Gastroesophageal sphincter (tissue), 3 donors: ENCODE measurements at regions not wholly inside any gene's neighbourhood (a gene's known extent, or its start where the extent isn't known, plus 50 kb on each side); places are given as distances from the start of the nearest gene placed in this dataset.
"Not testable (repeated sequence)": the region's sequence is repeated elsewhere in the genome, so short reads cannot be mapped to it uniquely, and the experiment has no call there.

Source experiments
- EP300 ChIP-seq: sonication (generic); formaldehyde crosslinking; IDR thresholded peaks from one replicate; pipeline ENCODE4 v1.6.1; 2017; ENCODE audit warnings: antibody characterized with exemption, mild to moderate bottlenecking
- POLR2A ChIP-seq, 2 donors: fragments of 450-650 bp; IDR thresholded peaks; one replicate each; pipeline ENCODE4 v1.6.1; 2017; ENCODE audit warnings: antibody characterized with exemption in 2 of 2, mild to moderate bottlenecking in 2 of 2, moderate library complexity in 1 of 2
- TF ChIP-seq, protein P1 (sequence below), 4 experiments: fragments of 200-600 bp in 2 of 4; fragments of 450-650 bp in 2 of 4; sonication (generic) in 1 of 4; IDR thresholded peaks; one replicate each; pipeline ENCODE4 v1.5.1; 2017 to 2019; ENCODE audit warnings: antibody characterized with exemption in 4 of 4, mild to moderate bottlenecking in 2 of 4, moderate library complexity in 2 of 4

DNA sequence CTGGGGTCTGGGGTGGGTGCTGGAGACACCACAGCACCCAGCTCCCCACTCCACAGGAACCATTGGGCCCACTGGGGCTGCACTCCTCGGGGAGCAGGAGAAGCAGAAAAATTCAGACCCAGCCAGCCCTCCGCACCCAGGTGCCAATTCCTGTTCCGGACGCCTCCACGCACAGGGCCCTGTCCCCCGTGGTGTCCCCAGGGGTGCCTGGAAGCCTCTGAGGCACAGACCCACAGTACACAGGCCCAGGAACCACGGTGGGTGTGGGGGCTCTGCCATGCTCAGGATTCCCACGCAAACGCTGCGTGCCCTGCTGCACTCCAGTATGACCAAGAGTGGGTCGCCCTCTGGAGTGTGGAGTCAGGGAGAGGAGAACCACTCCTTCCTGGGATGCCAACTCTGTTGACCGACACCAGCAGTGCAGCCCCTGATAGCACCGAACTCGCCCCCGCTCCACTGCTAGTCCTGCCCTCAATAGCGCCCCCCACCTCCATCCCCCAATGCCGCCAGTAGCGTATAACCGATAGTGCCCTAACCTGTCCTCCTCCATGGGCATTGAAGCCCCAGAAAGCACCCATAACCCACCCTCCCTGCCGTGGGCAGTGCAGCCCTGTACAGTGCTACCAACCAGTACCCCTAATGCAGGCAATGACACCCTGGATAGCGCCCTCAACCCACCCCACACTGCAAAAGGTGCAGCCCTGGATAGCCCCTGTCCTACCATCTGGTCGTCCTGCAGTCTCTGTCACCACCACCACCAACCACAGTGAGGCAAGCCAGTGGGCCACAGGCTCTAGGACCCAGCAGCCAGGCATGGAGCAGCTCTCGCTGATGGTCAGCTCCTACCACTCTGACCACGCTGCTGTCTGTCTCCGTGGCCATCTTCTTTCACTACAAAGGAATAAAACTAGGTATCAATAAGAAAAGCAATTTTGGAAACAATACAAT, 2877.2 kb downstream of the RPIA start:
- TF ChIP-seq, protein P1, sequence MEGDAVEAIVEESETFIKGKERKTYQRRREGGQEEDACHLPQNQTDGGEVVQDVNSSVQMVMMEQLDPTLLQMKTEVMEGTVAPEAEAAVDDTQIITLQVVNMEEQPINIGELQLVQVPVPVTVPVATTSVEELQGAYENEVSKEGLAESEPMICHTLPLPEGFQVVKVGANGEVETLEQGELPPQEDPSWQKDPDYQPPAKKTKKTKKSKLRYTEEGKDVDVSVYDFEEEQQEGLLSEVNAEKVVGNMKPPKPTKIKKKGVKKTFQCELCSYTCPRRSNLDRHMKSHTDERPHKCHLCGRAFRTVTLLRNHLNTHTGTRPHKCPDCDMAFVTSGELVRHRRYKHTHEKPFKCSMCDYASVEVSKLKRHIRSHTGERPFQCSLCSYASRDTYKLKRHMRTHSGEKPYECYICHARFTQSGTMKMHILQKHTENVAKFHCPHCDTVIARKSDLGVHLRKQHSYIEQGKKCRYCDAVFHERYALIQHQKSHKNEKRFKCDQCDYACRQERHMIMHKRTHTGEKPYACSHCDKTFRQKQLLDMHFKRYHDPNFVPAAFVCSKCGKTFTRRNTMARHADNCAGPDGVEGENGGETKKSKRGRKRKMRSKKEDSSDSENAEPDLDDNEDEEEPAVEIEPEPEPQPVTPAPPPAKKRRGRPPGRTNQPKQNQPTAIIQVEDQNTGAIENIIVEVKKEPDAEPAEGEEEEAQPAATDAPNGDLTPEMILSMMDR (IDR thresholded peaks at IDR 0.05), result not testable (repeated sequence)
- TF ChIP-seq EP300; POLR2A (IDR thresholded peaks at IDR 0.05): not testable (repeated sequence)
